HG03442 (cell line): ENCODE measurements at regions not wholly inside any gene's neighbourhood (a gene's known extent, or its start where the extent isn't known, plus 50 kb on each side); places are given as distances from the start of the nearest gene placed in this dataset.
"Not testable (repeated sequence)": the region's sequence is repeated elsewhere in the genome, so short reads cannot be mapped to it uniquely, and the experiment has no call there.

Experiments
- ATAC-seq: cut with Tn5 transposase; IDR thresholded peaks from one replicate; pipeline ENCODE4 v1.9.1; 2021; ENCODE audit warnings: mild to moderate bottlenecking, moderate library complexity; ENCODE audit not compliant: unreplicated experiment

DNA sequence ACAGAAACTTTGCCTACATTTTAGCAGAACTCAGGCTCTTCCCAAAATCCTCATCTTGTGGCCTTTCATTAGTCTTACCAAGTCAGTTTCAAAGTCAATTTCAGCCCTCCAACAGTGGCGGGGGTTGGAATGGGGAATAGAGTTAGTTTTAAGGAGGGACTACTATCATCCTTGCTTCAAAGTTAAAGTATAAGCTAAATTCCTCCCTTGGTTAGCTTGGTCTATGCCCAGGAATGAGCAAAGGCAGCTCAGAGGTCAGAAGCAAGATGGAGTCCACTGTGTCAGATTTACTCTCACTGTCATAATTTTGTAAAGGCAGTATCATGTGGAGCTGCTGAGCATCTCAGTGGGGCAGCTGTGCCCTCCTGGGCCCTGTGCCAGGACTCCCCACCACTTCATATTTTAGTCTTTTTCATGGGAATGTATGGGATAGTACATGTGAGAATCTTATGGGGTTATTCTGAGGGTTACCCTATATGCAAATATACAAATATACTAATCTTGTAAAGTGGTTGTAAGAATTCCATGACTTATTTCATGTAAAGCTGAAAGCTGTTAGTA is 145.2 kb upstream of the MMADHC start:
- no peak for ATAC-seq

DNA sequence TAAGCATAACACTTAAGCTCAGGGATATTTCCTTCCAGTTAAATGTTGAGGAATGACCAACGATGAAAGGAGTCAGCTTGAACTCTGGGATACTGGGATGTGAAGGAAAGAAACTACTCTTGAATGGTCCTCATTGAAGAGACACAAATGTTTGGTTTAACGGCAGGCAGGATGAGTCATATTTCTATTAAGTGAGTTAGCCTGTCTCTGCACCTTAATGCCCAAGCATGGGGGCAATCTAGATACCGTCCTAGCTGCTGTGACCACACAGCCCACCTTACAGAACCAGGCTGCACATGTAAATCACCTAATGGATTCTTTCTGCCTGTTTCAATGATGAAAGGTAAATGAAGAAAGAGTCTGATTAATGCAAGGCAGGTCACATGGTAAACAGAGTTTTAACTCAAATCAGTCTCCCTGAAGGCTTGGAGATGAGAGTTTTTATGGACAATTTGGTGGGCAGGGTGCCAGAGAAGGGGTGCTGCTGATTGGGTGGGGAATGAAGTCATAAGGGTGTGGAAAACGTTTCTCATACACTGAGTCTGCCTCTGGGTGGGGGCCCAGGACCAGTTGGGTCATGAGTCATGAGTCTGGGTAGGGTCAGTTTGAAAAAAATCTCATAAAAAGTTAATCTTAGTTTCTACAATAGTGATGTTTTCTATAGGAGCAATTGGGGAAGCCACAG is 144.6 kb upstream of the MMADHC start:
- ATAC-seq: no peak

DNA sequence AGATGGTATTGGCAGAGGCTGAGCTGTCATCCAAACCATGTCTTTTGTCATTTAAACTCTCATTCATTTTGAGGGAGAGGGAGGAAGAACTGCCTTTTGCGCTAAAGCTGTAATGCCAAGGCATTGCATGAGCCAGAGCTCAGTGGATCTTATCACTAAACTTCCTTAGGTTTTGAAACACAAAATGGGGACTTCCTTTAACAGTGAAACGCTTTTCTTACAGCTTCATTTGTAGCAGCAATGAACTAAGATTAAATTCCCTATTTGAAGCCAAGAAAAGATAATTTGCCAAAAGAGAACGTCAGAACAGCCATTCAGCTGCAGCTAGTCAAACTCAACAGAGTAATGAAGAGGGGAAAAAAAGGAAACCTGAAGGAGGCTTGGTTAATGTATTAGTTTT is 143.5 kb upstream of the MMADHC start:
- no peak for ATAC-seq

DNA sequence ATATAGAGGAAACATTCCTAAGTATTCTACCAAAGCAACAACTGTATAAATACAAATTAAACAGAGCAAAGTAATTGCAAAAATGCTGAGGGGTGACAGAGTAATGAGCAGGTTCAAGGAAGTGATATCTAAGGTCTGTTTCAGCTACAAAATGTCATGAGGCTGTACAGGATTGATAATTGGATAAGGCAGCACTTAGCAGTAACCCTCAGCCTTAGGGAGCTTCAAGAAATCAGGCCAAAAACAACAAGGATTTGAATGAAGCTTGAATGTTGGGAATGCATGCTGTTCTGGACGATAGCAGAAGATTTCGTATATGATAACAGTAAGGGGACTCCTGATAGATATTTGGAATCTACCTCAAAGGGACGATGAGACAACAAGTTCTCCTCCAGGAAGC is 142.0 kb upstream of the MMADHC start:
- no peak for ATAC-seq

DNA sequence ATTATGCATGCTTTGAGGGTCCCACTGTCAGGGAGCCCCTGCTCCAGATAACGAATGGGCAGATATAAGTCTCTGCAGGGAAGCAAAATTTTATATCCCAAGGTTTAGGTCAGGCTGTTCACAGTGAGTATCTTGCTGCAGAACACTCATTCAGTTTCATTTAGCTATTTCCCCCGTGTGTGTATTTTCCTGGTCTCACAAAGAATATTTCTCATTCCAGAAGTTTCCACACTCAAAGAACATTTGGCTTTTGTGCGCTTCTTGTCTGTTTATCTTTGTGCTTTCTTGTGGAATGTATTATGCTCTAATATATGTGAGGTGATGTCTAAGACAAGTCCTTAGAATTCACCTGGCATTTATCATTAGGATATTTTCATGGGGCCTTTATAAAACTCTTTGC is 140.4 kb upstream of the MMADHC start:
- ATAC-seq: no peak

DNA sequence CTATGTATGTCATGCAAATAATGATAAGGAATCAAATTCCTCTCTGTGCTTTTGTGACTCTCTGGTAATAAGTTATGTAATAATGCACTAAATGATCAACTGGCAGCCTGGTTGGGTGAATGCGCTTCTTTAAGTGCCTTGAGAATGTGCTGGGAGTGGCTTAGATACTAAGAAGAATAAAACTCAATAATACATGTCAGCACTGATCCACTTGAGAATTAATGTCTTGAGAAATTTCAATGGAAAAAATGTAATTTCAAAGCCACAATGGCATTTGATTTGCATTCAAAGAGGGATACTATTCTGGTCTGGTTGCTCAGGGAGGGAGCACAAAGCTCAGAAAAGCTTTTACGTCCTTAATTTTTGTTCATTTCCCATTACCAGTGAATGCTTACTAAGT is 137.7 kb upstream of the MMADHC start:
- ATAC-seq: no peak

DNA sequence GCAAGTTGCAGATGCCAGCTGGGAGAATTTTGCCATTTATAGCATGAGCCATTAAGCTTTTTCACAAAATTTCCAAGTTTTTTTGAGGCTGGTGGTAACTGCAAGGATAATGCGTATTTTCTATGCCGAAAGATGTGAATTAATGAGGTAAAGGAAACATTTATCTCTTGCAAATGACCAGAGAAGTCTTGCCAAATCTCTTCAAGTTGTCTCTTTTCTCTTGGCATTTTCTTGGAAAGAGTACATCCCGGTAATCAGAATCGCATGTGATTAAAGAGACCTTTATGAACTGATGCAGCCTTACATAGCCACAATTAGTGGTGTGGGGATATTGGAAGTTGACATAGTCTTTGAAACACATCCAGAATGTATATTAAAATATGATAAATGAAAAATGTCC is 136.5 kb upstream of the MMADHC start:
- ATAC-seq: no peak

DNA sequence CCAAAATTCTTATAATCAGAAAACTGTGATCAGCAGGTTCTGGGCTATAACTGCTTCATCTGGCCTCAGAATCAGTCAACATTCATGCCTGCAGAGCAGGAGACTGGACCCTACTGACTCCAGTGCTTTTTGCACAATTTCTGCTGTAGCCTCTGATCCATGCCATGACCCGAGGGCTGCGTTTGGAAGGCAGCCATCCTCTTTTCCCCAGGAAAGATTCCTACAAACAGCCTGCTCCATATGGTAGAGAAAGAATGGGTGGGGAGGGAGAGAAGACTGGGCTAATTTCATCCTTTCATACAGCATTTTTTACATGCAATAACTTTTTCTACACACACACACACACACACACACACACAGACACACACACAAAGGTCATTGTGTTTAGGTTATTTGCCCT is 133.0 kb upstream of the MMADHC start:
- no peak for ATAC-seq

DNA sequence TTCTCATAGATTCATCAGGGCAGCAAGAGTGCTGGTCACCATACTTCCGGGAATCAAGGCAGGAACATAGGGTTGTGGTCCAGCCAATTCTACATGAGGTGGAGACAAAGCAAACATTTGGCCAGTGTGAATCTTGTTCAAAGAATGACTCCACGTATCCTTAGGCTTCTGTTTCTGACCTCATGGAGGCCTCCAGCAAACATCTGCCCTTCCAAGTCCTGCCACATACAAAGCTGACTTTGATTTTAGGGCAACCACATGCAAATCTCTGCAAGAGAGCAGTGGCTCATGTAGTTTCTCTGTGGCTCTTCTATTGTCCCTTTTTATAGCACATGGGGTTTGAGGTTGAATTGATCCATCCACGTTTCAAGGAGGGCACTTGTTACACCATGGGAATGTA is 132.1 kb upstream of the MMADHC start:
- no peak for ATAC-seq

DNA sequence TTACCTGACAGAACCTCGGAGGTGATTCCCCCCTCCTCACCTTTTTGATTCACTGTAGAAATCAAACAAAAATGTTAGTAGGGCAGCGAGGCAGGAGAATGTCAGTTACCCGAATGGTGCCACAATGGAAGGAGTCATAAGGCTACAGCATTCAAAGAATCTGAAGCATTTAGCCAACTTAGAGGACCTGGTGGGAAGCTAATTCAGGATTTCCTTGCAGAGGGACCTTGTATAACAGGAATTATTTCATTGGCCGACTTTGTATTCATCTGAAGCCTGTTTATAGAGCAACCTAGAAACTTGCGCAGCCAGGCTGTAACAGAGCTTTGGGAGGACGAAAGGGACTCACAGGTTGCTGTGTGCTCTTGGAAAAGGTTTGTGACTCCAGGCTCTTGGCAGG is 129.1 kb upstream of the MMADHC start:
- ATAC-seq: no peak

DNA sequence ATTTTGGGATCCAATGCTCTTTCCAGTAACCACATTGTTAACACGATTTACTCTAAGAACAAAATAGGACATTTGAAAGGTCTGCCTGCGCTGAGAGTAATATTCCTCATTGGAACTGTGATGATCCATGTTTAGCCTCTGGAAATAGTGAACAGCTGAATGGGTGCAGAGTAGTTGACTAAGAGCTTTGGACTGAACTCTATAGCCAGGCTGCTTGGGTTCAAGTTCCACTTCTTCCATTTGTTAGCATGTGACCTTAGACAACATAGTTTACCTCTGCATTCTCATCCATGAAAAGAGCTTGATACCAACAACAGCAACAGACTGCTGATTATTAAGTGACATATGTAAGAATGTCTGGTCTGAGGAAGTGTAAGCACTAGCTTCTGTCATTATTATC is 128.3 kb upstream of the MMADHC start:
- ATAC-seq: no peak

DNA sequence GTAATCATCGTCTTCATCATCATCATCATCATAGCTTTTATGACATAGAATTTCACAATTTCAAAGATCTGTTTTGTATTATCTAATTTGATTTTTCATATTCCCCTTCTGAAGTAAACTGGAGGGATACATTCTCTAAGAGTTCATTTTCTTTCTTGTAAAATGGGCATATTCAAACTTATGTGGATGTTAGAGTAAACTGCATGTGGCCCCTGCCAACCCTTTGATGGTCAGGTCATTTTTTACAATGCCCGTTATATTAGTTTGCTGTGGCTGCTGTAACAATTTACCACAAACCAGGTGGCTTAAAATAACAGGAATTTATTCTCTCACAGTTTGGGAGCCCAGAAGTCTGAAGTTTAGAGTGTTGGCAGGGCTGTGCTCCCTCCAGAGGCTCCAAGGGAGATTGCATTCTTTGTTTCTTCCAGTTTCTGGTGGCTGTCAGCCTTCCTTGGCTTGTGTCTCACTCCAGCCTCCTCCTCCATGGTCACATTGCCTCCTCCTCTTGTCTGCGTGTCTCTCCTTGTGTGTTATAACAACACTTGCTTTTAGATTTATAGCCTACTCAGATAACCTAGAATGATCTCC is 127.5 kb upstream of the MMADHC start:
- ATAC-seq: peak; percentile 71

DNA sequence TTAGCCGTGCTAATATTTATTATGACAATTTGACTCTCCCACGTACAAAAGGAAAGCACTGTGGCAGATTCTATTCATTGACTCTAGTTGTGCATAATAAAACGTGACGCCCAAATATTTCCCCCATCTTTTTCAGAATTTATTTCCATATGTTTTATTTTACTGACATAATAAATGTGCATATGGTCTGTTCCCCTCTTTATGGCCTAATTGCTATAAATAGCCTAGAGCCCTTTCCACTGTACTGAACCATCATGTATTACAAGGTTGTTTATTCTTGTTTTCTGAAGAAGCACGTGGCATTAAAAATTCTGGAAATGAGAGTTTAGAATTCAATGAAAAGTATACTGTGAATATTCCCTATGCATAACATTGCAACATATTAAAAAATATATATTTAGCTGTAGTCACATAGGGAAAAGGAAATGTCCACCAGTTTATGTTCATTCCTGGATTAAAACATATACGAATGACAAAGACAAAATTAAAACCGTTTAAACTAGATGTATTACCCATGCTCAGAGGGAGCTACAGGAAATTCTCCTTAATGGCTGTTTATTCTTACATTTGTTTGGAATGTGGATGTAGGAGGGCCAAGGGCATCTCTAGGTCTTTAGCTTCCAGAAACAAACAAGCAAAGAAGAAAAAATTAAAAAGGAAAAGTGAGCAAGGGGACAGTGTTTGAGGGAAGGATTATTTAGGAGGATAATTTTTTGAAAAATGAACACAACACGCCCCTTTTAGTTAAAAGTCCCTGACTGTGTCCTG is 122.1 kb upstream of the MMADHC start:
- ATAC-seq: no peak

DNA sequence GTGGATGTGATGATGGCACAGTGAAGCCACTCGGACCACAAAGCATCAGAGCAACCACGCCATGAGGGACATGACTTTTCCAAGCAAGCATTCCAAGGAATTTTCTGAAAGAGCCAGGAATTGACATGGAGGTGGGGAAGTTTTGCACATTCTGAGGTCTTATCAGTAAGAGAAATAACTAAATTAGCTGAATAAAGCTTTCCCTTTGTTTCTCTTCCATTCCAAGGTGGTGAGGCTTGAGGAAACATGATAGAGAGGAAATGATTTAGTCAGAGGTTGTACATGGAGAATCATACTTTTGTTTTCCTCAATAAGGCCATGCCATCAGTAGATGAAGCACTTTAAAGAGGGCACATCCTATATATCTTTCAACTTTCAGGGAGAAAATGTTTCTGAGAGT is 115.7 kb upstream of the MMADHC start:
- ATAC-seq: no peak

DNA sequence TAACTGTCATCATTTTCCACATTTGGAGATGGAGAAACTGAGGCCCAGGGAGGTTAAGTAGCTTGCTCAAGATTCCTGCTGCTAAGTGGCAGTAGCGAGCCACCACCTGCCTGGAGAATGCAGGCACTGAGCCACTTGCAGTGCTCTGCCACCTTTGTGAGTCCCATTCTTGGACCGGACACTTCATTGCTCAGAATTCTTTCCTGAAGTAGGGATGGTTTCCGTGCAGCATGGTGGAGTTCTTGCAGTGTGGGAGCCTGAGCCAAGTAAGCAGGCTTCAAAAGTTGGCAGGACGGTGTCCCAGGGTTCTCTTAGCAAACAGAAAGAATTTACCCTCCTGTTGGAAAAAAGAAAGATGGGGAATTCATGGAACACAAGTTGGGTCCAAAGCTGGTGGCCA is 115.0 kb upstream of the MMADHC start:
- ATAC-seq: no peak

DNA sequence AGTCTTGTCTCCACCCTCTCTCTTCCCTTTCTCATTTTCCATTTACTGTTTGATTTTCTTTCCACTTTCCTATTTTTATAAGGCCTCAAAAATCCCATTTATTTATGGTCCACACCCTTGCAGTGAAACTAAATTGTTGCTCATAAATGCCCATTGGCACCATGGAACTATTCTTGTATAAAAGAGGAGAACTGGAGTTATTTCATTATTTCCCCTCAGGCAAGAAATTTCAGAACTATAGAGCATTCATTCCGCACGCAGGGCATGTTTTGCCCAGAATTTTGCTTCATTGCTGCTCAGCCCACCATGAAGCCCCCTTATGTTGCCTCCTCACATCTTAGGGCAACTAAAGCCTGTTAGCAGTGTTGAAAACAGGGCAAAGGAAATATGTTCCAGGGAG is 113.7 kb upstream of the MMADHC start:
- no peak for ATAC-seq

DNA sequence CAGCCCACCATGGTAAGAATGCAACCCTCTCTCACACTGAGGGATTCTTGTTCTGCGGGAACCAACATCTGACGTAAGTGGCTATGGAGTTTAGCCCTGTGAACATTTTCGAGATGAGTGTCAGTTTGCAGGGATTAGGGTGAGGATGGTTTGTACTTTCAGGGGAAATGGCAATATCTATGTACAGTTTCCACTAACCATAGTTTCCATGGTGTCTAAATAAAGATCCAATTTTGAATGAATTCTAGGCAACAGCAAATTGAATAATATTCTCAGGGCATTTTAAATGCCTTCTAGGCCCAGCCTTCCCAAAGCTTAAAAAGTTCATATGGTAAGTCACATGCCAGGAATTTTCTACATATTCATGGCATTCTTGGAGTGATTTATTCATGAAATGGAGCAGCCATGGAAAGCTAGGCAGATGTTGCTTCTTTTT is 105.4 kb upstream of the MMADHC start:
- no peak for ATAC-seq

DNA sequence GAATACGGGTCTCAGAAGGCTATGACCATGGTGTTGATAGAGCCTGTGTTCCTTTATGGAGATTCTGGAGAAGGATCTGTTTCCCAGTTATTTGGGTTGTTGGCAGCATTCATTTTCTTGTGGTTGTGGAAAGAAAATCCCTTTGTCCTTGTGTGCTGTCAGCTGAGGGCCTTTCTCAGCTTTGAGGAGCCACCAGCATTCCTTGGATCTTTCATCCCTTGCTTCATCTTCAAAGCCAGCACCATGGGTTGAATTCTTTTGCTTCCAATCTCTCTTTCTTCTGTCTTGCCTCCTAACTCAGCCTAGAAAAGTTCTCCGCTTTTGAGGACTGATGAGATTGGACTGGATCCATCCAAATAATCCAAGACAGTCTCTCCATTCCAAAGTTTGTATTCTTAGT is 103.2 kb upstream of the MMADHC start:
- ATAC-seq: no peak

DNA sequence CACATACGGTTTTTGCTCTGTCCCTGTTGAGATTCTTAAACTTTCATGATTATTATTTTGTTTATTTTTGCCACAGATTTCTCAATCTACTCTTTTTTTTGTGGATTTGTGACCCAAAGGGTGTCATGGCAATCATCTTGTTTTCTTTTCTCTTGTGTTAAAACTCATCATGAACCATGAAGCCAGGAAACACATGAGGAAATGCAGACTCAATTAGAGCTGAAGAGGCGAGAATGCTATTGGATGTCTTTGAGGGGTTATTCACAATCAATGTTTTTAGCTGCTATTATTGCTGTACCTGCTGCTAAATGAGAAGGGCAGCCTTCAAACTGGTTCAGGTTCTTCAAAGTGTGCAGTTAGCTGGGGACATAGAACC is 99.5 kb upstream of the MMADHC start:
- no peak for ATAC-seq

DNA sequence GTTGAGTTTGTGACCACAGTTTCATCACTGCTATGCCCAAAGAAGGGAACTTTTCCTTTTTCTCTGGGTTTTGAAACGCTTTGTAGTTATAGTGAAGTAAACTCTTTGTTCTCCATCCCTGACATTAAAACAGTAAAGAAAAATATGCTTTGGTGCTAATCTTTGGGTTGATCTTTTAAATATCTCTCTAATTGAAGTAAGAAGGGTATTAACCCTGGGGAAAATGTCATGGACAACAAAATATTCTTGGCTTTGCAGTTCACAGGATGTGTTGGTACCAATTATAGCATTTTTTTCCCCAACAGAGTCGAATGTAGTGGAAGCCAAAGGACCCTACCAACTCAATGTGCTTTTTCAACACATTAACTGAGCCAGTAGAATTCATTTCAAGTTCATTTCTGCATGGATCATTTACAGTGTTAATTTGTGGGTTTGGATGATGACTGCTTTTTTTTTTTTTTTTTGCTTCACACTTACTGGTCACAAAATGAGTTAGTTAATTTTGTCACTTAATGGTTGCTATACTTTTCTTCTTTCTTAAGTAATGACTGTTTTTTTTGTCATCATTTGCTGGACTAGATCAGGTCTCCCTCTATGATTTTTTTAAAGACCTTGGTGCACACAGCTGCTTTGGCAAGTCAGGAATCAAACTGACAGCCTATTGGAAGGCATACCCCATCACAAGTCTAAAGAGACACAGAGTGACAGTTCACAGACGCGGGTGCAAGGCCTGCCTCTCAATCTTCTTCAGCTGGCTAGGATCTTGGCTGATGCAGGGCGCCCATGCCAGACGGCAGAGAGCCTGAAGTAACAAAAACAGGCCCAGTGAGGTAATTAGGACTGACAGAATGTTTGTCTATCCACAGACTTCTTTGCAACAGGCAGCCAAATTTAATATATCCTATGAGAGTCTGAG is 98.8 kb upstream of the MMADHC start:
- ATAC-seq: no peak

DNA sequence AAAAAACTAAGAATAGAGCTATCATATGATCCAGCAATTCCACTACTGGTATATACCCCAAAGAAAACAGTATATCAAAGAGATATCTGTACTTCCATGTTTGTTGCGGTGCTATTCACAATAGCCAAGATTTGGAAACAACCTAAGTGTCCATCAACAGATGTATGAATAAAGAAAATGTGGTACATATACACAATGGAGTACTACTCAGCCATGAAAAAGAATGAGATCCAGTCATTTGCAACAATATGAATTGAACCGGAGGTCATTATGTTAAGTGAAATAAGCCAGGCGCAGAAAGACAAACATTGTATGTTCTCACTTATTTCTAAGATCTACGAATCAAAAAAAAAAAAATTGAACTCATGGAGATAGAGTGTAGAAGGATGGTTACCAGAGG is 97.8 kb upstream of the MMADHC start:
- ATAC-seq: not testable (repeated sequence)
